GM21825 (cell line): ENCODE measurements at regions not wholly inside any gene's neighbourhood (a gene's known extent, or its start where the extent isn't known, plus 50 kb on each side); places are given as distances from the start of the nearest gene placed in this dataset.

Experiments
- ATAC-seq: cut with Tn5 transposase; IDR thresholded peaks from one replicate; pipeline ENCODE4 v1.9.1; 2021; ENCODE audit warnings: mild to moderate bottlenecking, moderate library complexity; ENCODE audit not compliant: unreplicated experiment

- no peak for ATAC-seq
Measured at GRCh38 chr17:73802871-73803270, 158.6 kb upstream of the SDK2 start.

- no peak for ATAC-seq
Measured at GRCh38 chr17:73803964-73804435, 159.8 kb upstream of the SDK2 start.

- ATAC-seq, result no peak
Measured at GRCh38 chr17:73806768-73807167, 162.5 kb upstream of the SDK2 start.

- ATAC-seq, result no peak
Measured at GRCh38 chr17:73813201-73813600, 169.0 kb upstream of the SDK2 start.

GRCh38 chr17:73814075-73814474 lies 169.8 kb upstream of the SDK2 start:
- no peak for ATAC-seq

- no peak for ATAC-seq
Measured at GRCh38 chr17:73815474-73815873, 171.2 kb upstream of the SDK2 start.

- ATAC-seq, result no peak
Measured at GRCh38 chr17:73819440-73820395, 175.5 kb upstream of the SDK2 start.

GRCh38 chr17:73820686-73821448 lies 176.6 kb upstream of the SDK2 start:
- no peak for ATAC-seq

GRCh38 chr17:73821665-73822064 lies 177.4 kb upstream of the SDK2 start:
- no peak for ATAC-seq

GRCh38 chr17:73822371-73822770 lies 178.1 kb upstream of the SDK2 start:
- ATAC-seq, result no peak

- no peak for ATAC-seq
Measured at GRCh38 chr17:73823684-73824083, 179.4 kb upstream of the SDK2 start.

- no peak for ATAC-seq
Measured at GRCh38 chr17:73824321-73824720, 180.1 kb upstream of the SDK2 start.

GRCh38 chr17:73826181-73826871 lies 182.1 kb upstream of the SDK2 start:
- no peak for ATAC-seq

- ATAC-seq, result no peak
Measured at GRCh38 chr17:73826872-73827228, 182.6 kb upstream of the SDK2 start.

- ATAC-seq, result no peak
Measured at GRCh38 chr17:73827627-73828291, 183.5 kb upstream of the SDK2 start.

- ATAC-seq, result no peak
Measured at GRCh38 chr17:73829676-73830280, 185.5 kb upstream of the SDK2 start.

GRCh38 chr17:73831699-73832098 lies 187.5 kb upstream of the SDK2 start:
- no peak for ATAC-seq

- ATAC-seq, result no peak
Measured at GRCh38 chr17:73833775-73834488, 189.7 kb upstream of the SDK2 start.

- no peak for ATAC-seq
Measured at GRCh38 chr17:73834684-73835343, 190.6 kb upstream of the SDK2 start.
